IPS DF 19.7 (cell line): ENCODE measurements at regions not wholly inside any gene's neighbourhood (a gene's known extent, or its start where the extent isn't known, plus 50 kb on each side); places are given as distances from the start of the nearest gene placed in this dataset.
"Not testable (repeated sequence)": the region's sequence is repeated elsewhere in the genome, so short reads cannot be mapped to it uniquely, and the experiment has no call there.

ENCODE experiments used
- DNase-seq: peaks from one replicate; pipeline ENCODE4 v3.0.0-alpha.2; 2013; ENCODE audit warnings: low read depth, low spot score

- DNase-seq = no peak
Observed at GRCh38 chr11:41713030-41713429, 253.6 kb upstream of the LRRC4C start.

- peak; percentile 54 for DNase-seq
Observed at GRCh38 chr11:41714101-41714500, 254.6 kb upstream of the LRRC4C start.

GRCh38 chr11:41716862-41717261 lies 257.4 kb upstream of the LRRC4C start:
- DNase-seq = no peak

GRCh38 chr11:41720761-41721160 lies 261.3 kb upstream of the LRRC4C start:
- no peak for DNase-seq

- DNase-seq = not testable (repeated sequence)
Observed at GRCh38 chr11:41728161-41728560, 268.7 kb upstream of the LRRC4C start.

GRCh38 chr11:41775296-41775695 lies 315.8 kb upstream of the LRRC4C start:
- no peak for DNase-seq

GRCh38 chr11:41779401-41779960 lies 320.0 kb upstream of the LRRC4C start:
- no peak for DNase-seq

GRCh38 chr11:41781441-41781840 lies 322.0 kb upstream of the LRRC4C start:
- DNase-seq = no peak

- no peak for DNase-seq
Observed at GRCh38 chr11:41784513-41785335, 325.3 kb upstream of the LRRC4C start.

GRCh38 chr11:41786087-41786486 lies 326.6 kb upstream of the LRRC4C start:
- no peak for DNase-seq

GRCh38 chr11:41788177-41788576 lies 328.7 kb upstream of the LRRC4C start:
- DNase-seq = no peak

GRCh38 chr11:41789376-41789775 lies 329.9 kb upstream of the LRRC4C start:
- no peak for DNase-seq

GRCh38 chr11:41795004-41795403 lies 335.6 kb upstream of the LRRC4C start:
- no peak for DNase-seq

- DNase-seq = no peak
Observed at GRCh38 chr11:41799754-41800153, 340.3 kb upstream of the LRRC4C start.

- no peak for DNase-seq
Observed at GRCh38 chr11:41803895-41804294, 344.4 kb upstream of the LRRC4C start.

GRCh38 chr11:41816396-41816795 lies 356.9 kb upstream of the LRRC4C start:
- DNase-seq = no peak

GRCh38 chr11:41824287-41824686 lies 364.8 kb upstream of the LRRC4C start:
- not testable (repeated sequence) for DNase-seq

GRCh38 chr11:41826085-41826484 lies 366.6 kb upstream of the LRRC4C start:
- DNase-seq = no peak

- DNase-seq = no peak
Observed at GRCh38 chr11:41836431-41836830, 377.0 kb upstream of the LRRC4C start.

- no peak for DNase-seq
Observed at GRCh38 chr11:41842673-41843072, 383.2 kb upstream of the LRRC4C start.

- DNase-seq = no peak
Observed at GRCh38 chr11:41845066-41845465, 385.6 kb upstream of the LRRC4C start.

GRCh38 chr11:41848349-41848748 lies 388.9 kb upstream of the LRRC4C start:
- DNase-seq = no peak

GRCh38 chr11:41849250-41849649 lies 389.8 kb upstream of the LRRC4C start:
- DNase-seq = no peak
